ENCODE measurements at regions not wholly inside any gene's neighbourhood (a gene's known extent, or its start where the extent isn't known, plus 50 kb on each side); places are given as distances from the start of the nearest gene placed in this dataset.

GRCh38 chr4:159460371-159460770 is 357.5 kb downstream of the RAPGEF2 start:
- TF ChIP-seq, protein P1, sequence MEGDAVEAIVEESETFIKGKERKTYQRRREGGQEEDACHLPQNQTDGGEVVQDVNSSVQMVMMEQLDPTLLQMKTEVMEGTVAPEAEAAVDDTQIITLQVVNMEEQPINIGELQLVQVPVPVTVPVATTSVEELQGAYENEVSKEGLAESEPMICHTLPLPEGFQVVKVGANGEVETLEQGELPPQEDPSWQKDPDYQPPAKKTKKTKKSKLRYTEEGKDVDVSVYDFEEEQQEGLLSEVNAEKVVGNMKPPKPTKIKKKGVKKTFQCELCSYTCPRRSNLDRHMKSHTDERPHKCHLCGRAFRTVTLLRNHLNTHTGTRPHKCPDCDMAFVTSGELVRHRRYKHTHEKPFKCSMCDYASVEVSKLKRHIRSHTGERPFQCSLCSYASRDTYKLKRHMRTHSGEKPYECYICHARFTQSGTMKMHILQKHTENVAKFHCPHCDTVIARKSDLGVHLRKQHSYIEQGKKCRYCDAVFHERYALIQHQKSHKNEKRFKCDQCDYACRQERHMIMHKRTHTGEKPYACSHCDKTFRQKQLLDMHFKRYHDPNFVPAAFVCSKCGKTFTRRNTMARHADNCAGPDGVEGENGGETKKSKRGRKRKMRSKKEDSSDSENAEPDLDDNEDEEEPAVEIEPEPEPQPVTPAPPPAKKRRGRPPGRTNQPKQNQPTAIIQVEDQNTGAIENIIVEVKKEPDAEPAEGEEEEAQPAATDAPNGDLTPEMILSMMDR (IDR thresholded peaks at IDR 0.05) = no peak
- Histone ChIP-seq H3K36me3 (ENCODE audit: low read depth) (no peaks in the 10 kb centered on the region), H3K9me3 (peaks cover 4% of the 10 kb centered on the region), H3K4me3 (no peak overlapping the region), H3K4me1 (ENCODE audit: low read depth) (no peaks in the 10 kb centered on the region)
- ATAC-seq (no peak), DNase-seq (no peak)
- intact Hi-C loops (cut with DNase I, micrococcal nuclease) = no loop called here

DNA sequence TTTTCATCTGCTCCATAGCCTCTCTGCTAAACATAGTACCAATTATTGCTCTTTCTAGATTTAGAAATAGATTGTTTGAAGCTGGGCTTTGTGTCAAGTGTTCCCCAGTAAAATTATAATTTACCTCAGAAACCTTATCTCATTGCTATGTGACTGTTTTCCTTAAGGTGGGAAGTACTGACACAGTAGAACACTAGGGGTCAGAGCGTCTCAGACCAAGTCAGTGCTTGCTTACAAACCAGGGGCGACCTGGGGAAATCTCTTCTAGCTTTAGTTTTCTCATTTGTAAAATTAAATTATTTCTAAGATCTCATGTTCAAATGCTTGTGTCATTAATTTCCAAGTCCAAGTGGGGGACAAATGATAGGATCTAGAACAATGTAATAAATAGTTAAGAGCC is 360.4 kb downstream of the RAPGEF2 start:
- intact Hi-C loops (cut with DNase I, micrococcal nuclease) = no loop called here
- ATAC-seq = no peak

GRCh38 chr4:159464302-159464701 is 361.4 kb downstream of the RAPGEF2 start:
- Histone ChIP-seq H3K4me1 (ENCODE audit: low read depth) (no peaks in the 10 kb centered on the region), H3K4me3 (no peak overlapping the region), H3K9me3 (peaks cover 4% of the 10 kb centered on the region), H3K36me3 (ENCODE audit: low read depth) (no peaks in the 10 kb centered on the region)
- TF ChIP-seq, protein P1 (IDR thresholded peaks at IDR 0.05) = no peak
- intact Hi-C loops (cut with DNase I, micrococcal nuclease) = no loop called here
- ATAC-seq = no peak
- no peak for DNase-seq

More for the DNA sequence above, 360.4 kb downstream of the RAPGEF2 start:
- Histone ChIP-seq H3K36me3 (ENCODE audit: low read depth) (no peaks in the 10 kb centered on the region), H3K9me3 (peaks cover 4% of the 10 kb centered on the region), H3K4me1 (ENCODE audit: low read depth) (no peaks in the 10 kb centered on the region), H3K4me3 (no peak overlapping the region)
- DNase-seq = no peak
- TF ChIP-seq, protein P1 (IDR thresholded peaks at IDR 0.05) = no peak

GRCh38 chr4:159476886-159477285 is 374.0 kb downstream of the RAPGEF2 start:
- DNase-seq (no peak), ATAC-seq (no peak)
- H3K36me3 ChIP-seq (ENCODE audit: low read depth) = no peaks in the 10 kb centered on the region
- TF ChIP-seq, protein P1 (IDR thresholded peaks at IDR 0.05) = no peak
- intact Hi-C loops (cut with DNase I, micrococcal nuclease) = no loop called here
- H3K9me3 ChIP-seq = no peaks in the 10 kb centered on the region
- H3K4me1 ChIP-seq (ENCODE audit: low read depth) = no peaks in the 10 kb centered on the region
- no peak overlapping the region for H3K4me3 ChIP-seq

GRCh38 chr4:159480826-159481225 is 377.9 kb downstream of the RAPGEF2 start:
- H3K9me3 ChIP-seq = no peaks in the 10 kb centered on the region
- no peaks in the 10 kb centered on the region for H3K36me3 ChIP-seq (ENCODE audit: low read depth)
- TF ChIP-seq, protein P1 (IDR thresholded peaks at IDR 0.05) = no peak
- ATAC-seq = no peak
- no peak overlapping the region for H3K4me3 ChIP-seq
- DNase-seq = no peak
- no peaks in the 10 kb centered on the region for H3K4me1 ChIP-seq (ENCODE audit: low read depth)
- intact Hi-C loops (cut with DNase I, micrococcal nuclease) = no loop called here

- ATAC-seq (no peak), DNase-seq (no peak)
- Histone ChIP-seq H3K4me3 (no peak overlapping the region), H3K9me3 (no peaks in the 10 kb centered on the region), H3K4me1 (ENCODE audit: low read depth) (no peaks in the 10 kb centered on the region), H3K36me3 (ENCODE audit: low read depth) (no peaks in the 10 kb centered on the region)
- TF ChIP-seq, protein P1 (IDR thresholded peaks at IDR 0.05) = no peak
- intact Hi-C loops (cut with DNase I, micrococcal nuclease) = no loop called here
Measured at GRCh38 chr4:159481936-159482335, 379.1 kb downstream of the RAPGEF2 start.

Measured in mucosa of descending colon (tissue), 3 donors.